ENCODE measurements at regions not wholly inside any gene's neighbourhood (a gene's known extent, or its start where the extent isn't known, plus 50 kb on each side); places are given as distances from the start of the nearest gene placed in this dataset.
A peak's percentile ranks its signal among the peaks of the same experiment; 100 is the strongest.
"Not testable (repeated sequence)": the region's sequence is repeated elsewhere in the genome, so short reads cannot be mapped to it uniquely, and the experiment has no call there.

DNA sequence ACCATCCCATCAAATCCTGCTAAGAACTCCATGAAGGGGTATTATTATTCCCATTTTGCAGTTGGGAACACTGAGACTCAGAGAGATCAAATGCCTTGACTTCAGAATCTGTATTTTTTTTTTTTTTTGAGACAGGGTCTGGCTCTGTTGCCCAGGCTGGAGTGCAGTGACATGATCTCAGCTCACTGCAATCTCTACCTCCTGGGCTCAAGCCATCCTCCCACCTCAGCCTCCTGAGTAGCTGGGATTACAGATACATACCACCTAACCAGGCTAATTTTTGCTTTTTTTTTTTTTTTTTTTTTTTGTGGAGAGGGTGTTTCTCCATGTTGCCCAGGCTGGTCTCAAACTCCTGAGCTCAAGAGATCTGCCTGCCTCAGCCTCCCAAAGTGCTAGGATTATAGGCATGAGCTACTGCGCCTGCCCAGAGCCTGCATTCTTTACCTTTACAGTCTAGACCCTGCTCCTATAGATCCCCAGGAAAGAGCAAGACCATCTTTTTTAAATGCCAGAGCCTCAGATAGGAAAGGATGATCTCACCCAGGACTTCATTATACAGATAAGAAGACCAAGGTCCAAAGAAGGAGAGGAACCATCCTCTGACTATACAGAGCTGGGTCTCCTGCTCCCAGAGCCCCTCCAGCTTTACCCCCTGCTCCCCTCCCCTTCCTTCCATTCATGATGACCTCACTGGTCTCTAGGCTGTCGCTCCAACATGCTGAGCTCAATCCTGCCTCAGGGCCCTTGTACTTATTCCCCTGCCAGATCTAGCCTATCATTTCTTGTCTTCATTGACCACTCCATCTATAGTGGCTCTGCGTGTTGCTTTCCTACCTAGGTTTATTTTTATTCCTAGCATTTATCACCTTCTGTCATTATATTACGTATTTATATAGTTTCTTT, 138.6 kb downstream of the CEBPB start:
- no peak for DNase-seq (ENCODE audit: low read depth in 2 of 2)

DNA sequence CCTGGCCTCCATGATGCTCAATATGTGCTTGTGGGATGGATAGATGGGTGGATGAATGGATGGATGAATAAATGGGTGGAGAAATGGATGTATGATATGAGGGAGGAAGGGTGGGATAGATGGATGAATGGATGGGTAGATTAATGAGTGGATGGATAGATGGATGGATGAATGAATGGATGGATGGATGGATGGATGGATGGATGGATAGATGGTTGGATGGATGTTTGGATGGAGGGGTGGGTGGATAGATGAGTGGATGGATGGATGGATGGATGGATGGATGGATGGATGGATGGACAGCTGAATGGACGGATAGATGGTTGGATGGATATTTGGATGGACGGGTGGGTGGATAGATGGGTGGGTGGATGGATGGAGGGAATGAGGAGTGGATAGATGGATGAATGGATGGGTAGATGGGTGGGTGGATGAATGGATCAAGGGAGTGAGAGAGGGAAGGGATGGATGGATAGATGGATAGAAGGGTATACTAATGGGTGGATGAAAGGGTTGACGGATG, 139.4 kb downstream of the CEBPB start:
- no peak for DNase-seq (ENCODE audit: low read depth in 2 of 2)

DNA sequence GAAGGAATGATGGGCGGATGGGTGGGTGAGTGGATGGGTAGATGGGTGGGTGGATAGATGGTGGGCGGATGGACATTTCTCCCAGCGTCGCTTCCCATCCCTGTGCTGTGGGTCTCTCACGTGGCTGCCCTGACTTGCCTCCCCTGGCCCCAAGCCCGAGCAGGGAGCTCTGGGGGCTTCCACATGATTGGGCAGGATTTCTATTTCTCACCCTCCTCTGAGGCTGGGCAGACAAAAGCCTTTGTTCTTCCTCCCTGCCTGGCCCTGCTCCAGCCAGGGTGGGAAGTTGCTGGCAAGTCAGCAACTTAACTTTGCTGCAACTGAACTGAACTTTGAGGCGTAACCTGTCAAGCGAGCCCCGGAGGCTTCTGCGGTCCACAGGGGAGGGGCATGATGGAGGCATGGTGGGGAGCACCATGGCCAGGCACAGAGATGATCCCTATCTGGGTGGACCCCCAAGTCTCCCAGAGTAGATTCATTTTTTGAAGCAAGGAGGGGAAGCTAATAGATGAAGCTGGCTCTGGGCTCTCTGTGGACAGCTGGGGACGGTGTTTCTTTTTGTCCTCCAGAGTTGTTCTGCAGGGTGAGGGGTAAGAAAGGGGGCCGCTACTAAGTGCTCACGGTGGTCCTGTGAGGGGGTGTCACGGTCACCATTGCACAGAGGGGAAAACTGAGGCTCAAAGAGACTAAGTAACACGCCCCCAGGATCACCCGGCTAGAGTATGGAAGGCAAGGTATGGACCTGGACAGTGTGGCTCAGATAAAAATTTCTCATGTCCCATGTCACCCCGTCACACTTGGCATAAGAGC, 140.1 kb downstream of the CEBPB start:
- DNase-seq (ENCODE audit: low read depth in 2 of 2): no peak

DNA sequence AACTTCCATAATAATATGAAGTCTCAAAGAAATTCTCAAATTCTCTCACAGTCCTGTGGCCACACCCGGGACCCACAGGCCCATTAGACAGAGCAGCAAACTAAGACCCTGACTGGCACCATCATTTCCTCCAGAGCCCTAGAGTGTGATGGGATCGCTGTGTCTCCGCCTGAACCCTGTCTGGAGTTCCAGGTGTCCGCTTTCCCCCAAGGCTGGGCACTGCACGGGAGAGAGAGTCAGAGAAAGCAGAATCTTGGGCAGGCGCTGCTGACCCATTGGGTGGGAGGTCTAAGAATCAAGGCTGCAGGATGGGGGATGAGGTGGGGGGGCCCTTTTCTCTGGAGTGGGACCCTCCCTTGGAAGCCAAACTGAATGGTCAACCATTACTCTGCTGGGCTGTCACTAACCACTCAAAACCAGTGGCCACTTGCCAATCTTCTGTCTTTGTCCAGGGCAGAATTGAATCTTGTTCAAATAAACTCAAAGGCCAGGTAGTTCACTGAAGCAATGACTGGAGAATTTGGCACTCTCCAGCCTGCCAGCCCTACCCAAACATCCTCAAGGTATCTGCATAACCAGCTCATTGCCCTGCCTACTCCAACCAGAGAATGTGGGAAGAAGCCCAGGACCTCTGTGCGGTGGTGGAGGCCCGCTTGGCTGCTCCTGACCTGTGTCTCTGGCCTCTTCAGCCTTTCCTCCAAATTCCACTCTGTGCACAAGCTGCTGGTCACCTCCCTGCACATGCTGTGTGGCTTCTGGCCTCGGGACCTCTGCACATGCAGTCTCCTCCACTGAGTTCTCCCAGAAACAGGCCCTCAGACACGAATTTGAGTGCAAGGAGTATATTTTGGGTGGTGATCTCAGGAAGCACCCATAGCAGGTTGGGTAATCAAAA, 141.1 kb downstream of the CEBPB start:
- no peak for DNase-seq (ENCODE audit: low read depth in 2 of 2)

DNA sequence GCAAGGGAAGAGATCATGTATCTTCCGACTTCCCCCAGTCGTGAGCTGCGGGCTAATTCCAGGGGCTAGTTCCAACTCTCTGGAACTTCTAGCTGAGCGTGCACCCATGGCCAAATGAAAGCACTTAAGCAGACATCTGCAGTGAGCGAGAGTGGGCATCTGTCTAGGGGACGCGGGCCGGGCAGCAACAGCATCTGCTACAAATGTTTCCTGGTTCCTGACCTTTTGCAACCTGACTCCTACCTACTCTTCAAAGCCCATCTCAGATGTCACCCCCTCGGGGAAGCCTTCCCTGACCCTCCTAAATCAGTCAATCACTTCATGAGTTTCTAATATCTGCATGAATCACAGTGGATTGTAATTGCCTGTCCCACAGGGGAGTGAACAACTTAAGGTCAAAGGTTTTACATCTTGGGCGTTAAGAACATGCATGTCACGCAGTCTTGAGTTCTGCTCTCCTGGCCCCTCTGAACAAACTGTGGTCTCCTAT, 141.9 kb downstream of the CEBPB start:
- no peak for DNase-seq (ENCODE audit: low read depth in 2 of 2)

DNA sequence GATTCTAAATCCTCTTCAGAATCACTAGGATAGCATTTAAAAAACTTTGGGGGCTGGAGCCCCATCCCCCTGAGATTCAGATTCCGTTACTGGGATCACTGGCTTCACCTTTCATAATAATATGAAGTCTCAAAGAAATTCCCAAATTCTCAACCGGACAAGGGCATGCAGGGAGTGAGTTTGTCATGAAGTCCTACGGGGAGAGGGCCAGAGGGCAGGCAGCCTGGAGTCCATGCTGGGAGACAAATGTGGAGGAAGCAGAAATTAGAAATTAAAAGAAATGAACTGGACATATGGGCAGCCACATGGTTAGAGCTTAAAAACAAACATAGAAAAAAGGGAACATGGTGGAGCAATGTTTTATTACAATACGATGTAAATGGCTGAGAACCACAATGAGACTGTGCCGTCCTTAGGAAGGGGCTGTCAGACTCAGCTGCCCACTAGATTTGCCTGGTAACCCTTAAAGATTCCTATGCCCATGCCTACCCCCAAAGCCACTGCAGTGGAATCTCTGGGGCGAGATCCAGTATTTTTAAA, 142.6 kb downstream of the CEBPB start:
- no peak for DNase-seq (ENCODE audit: low read depth in 2 of 2)

DNA sequence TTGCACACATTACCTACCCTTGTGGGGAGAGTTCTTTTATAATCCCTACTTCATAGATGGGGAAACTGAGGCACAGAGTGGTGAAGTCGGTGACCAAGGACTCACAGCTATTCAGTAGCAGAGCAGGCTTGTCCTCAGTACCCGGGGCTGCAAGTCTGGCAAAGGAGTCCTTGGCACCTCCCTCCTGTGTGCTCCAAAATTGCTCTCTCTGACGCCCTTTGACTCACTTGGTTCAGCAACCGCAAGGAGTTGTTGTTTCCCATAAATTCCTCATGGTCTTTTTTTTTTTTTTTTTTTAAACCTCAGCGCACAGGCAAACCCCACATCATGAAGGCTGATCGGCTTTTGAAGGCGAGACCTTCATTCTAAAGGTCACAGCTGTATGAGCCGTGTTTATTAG, 143.2 kb downstream of the CEBPB start:
- DNase-seq (ENCODE audit: low read depth in 2 of 2): no peak

DNA sequence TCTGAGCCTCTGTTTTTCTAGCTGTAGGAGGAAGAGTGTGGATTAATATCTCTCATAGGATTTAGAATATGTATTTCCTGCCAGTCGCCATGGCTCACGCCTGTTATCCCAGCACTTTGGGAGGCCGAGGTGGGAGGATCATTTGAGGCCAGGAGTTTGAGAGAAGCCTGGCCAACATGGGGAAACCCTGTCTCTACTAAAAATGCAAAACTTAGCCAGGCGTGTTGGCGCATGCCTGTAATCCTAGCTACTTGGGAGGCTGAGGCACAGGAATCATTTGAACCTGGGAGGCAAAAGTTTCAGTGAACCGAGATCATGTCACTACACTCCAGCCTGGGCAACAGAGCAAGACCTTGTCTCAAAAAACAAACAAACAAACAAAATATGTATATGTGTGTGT, 143.9 kb downstream of the CEBPB start:
- not testable (repeated sequence) for DNase-seq (ENCODE audit: low read depth in 2 of 2)

DNA sequence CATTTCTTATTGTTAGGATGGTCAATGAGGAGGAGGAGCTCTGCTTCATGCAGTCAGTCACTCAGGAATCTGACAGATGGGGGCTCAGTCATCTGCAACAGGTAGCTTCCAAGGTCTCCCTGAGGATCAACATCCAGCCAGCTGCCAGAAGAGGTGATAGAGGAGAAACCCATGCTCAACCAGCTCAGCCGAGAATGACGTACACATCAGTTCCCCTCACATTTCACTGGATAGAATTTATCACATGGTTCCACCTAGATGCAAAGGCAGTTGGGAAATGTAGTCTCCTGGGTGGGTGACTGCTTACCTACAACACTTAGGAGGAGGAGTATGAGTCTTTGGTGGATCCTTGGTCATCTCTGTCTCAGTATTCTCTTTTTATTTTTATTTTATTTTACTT, 144.5 kb downstream of the CEBPB start:
- DNase-seq (ENCODE audit: low read depth in 2 of 2): no peak

DNA sequence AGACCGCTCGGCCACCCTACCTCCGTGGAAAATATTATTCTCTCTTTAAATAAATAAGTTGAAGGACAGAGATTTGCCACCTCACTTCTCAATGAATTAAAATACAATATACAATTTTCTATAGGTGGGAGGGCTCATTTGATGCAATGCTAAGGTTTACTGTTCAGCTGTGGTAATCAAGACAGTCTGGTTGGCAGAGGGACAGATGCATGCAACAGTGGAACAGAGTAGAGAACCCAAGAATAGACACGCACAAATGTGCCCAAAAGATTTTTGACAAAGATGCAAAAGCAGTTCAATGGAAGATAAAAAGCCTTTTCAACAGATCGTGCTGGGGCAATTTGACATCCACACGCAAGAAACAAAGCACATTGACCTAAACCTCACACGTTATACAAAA, 145.2 kb downstream of the CEBPB start:
- DNase-seq (ENCODE audit: low read depth in 2 of 2): no peak

DNA sequence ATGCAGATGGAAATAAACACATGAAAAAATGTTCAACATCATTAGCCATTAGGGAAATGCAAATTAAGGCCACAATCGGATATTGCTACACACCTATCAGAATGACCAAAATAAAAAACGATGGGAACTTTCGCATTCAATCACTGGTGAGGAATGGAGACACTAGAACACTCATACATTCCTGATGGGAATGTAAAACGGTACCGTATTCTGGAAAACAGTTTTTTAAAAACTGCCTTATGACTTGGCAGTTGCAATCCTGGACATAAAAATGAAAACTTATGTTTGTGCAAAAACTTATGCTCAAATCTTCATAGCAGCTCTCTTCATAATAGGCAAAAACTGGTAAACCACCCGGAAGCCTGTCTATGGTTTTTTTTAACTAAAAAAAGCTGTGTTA, 146.0 kb downstream of the CEBPB start:
- DNase-seq (ENCODE audit: low read depth in 2 of 2): no peak

DNA sequence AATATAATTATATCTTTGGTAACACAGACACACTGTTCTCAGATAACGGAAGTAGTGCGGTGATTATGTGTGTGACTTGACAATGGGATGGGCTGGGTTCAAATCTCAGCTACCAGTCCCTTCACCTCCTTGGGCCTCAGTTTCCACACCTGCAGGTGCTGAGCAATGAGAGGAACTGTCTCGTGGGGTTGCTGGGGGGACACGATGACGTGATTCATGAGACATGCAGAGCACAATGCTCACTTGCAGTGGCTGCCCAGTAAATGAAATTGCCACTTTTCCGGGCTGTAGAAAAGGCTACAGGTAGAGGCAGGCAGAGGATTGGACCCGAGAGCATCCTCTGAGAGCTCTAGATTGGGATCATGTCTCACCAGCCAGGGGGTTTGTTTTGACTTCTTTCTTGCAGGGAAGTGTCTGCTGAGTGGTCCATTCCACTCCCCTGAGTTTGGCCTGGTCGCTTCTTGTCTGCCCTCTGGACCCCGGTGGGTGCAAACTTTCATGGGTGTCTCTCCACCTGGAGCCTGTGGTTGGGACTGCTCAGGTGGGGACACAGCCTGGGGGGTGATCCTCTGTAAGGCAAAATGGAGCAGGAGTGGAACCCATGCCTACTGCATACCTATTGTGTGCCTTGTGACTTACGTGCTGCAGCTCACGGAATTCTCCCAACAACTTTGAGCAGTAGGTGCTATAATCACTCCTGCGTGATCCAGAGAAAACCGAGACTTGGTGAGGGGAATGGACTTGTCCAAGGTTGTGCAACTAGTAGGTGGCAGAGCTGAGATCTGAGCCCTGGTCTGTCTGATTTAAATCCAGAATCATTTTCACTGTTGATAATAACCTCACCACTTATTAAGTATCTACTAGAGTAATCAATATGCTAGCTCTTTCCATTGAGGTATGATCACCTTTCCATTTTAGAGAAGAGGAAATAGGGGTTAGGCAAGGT, 147.2 kb downstream of the CEBPB start:
- DNase-seq (ENCODE audit: low read depth in 2 of 2): no peak

DNA sequence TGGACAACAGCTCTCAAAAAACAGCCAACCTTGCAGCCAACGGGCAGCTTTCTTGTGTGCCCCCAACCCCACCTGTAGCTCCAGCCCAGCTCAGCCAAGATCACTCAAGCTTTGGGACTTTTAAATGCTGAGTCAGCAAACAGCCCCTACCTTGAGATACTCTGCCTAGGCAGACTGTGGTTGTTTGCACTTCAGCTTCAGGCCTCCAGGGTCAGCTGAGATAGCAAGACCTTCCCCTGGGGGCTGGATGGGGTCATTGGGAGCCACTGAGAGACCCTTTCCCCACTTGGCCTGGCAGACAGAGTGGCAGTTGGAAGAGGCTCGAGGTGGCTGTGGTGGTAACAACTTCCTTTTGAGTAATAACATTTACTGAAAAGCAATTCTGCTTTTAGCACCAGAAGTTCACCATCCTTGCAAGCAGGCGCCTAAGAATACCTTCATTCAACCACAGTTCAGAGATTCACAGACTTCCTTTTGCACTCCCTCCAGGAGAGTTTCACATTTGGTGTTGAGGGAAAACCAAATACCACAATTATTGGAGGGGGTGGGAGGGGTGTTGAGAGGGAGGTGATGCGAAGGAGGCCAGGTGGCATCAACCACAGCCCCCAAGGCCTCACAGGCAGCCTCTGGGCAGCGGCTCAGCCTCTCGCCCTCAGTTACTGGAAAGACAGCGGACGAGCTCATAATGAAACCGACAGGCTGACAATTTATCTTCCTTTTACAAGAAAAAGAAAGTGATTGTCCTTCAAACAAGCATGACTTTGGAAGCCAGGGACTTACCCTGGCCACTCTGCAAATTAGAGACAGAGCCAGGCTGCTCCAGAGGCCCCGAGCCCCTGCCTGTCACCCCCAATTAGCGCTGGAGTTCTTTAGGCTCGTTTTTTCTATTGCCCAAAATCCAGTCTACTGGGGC, 148.1 kb downstream of the CEBPB start:
- DNase-seq (ENCODE audit: low read depth in 2 of 2): peak; percentile 40 to 73

DNA sequence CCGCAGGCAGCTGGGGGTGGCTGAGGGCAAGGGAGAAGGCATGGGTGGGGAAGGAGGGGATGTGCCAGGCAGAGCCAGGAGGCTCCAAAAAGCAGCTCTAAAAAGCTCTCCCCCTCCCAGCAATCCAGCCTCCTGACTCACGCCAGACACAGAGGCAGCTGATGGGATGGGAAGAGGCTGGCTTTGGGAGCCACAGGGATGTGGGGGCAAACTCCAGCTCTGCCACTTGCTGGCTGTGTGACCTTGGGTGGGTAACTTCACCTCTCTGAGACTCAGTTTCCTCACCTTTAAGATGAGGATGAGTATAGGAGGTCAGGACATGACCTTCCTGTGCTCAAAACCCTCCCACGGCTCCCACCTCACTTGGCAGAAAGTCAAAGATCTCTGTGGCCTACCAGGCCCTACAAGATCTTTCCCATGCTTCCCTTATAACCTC, 148.9 kb downstream of the CEBPB start:
- DNase-seq (ENCODE audit: low read depth in 2 of 2): no peak

DNA sequence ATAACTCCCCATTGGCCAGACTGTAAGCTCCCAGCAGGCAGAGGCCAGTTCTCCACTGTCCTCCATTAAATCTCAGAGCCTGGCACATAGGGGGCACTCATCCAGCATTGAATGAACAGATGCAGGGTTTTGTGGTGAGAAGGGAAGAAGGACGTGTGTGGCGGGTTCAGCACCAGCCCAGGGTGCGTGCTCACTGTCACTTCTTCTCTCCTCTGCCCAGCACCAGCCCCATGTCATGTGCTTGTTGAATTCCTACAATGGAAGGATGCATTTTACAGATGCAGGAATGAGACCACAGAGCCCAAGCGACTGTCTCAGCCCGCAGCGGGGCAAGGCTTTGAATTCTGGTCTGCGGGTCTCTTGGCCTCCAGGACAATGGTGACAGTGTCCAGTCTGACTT, 149.9 kb downstream of the CEBPB start:
- no peak for DNase-seq (ENCODE audit: low read depth in 2 of 2)

DNA sequence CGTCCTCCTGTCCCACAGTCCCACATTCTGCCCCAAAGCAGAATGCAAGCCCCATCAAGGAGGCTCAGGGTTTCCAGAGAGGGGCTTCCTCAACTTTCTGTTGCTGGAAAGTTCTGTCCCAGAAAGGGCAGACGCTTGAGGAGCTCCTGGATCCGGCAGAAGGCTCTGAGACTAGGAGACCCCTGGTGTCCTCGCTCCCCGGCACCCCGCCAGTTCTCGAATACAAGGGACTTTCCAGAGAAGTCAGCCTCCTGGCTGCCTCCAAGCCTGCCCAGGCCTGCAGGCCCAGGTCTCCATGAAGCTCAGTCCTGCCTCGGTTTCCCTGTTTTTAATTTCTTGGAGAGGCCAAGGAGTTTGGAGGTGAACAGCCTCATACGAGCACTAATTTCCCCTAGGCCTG, 150.4 kb downstream of the CEBPB start:
- DNase-seq (ENCODE audit: low read depth in 2 of 2): no peak

DNA sequence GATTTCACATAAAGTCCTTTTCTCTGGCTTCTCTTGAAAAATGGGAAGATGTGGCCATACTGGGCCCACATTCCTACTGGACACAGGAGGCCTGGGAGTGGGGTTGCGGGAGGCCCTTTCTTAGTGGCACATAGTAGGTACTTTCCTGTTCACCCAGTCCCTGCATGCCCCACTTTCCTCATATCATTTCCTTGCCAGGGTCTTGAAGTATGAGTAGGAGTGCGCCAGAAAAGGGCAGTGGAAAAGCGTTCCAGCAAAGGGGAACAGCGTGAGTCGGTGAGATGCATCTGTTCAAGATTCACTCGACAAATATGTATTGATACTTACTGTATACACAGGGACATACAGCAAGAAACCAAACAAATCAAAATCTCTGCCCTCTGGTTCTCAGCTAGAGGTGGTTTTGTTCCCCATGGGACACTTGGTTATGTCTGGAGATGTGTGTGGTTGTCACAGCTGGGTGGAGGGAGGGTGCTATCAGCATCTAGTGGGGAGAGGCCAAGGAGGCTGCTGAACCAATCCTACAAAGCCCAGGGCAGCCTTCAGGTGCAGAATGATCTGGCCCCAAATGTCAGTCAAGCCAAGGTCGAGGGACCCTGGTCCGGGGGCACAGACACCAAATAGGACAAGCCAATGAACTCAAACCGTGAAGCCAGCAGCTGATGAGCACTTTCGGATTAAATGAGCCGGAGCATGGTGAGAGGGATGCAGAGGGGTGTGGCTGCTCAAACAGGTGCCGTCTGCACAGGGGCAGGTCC, 151.4 kb downstream of the CEBPB start:
- DNase-seq (ENCODE audit: low read depth in 2 of 2): no peak

DNA sequence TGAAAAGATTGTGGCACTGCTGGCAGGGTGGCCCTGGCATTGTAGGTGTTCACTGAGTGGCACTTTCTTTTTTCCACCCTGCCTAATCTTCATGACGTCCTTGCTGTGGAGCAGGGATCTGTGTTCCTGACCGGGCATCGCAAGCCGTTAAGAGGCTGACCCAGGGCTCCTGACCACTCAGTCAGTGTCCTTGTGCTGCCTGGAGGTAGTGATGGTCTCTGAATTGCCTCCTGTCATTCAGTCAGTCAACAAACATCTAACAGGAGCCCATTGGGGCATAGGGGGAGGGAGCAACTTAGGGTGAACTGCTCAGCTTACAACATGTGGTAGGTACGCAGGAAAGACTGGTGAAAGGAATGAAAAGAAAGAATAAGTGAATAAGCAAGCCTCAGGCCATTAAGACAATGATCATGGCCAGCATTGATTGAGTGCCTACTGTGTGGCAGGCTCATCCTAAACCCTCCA, 152.0 kb downstream of the CEBPB start:
- DNase-seq (ENCODE audit: low read depth in 2 of 2): no peak
